ENCODE measurements at regions not wholly inside any gene's neighbourhood (a gene's known extent, or its start where the extent isn't known, plus 50 kb on each side); places are given as distances from the start of the nearest gene placed in this dataset.
"Not testable (repeated sequence)": the region's sequence is repeated elsewhere in the genome, so short reads cannot be mapped to it uniquely, and the experiment has no call there.

GRCh38 chr2:240243049-240243448 lies 102.6 kb upstream of the OTOS start:
- DNase-seq, result not testable (repeated sequence)

GRCh38 chr2:240244543-240244942 lies 104.1 kb upstream of the OTOS start:
- no peak for DNase-seq

GRCh38 chr2:240245184-240245583 lies 104.7 kb upstream of the OTOS start:
- no peak for DNase-seq

GRCh38 chr2:240245706-240246105 lies 105.2 kb upstream of the OTOS start:
- no peak for DNase-seq

- no peak for DNase-seq
Measured at GRCh38 chr2:240246173-240246820, 105.8 kb upstream of the OTOS start.

GRCh38 chr2:240247241-240247867 lies 106.9 kb upstream of the OTOS start:
- DNase-seq, result no peak

- DNase-seq, result no peak
Measured at GRCh38 chr2:240247868-240248720, 107.6 kb upstream of the OTOS start.

GRCh38 chr2:240248721-240249422 lies 108.4 kb upstream of the OTOS start:
- DNase-seq, result no peak

- no peak for DNase-seq
Measured at GRCh38 chr2:240249423-240250149, 109.1 kb upstream of the OTOS start.

GRCh38 chr2:240250150-240250984 lies 109.9 kb upstream of the OTOS start:
- no peak for DNase-seq

GRCh38 chr2:240250985-240251847 lies 110.8 kb upstream of the OTOS start:
- no peak for DNase-seq

- no peak for DNase-seq
Measured at GRCh38 chr2:240251848-240252190, 111.4 kb upstream of the OTOS start.

GRCh38 chr2:240252191-240252871 lies 111.9 kb upstream of the OTOS start:
- no peak for DNase-seq

GRCh38 chr2:240252872-240253511 lies 112.5 kb upstream of the OTOS start:
- DNase-seq, result no peak

GRCh38 chr2:240253583-240254145 lies 113.2 kb upstream of the OTOS start:
- no peak for DNase-seq

- DNase-seq, result no peak
Measured at GRCh38 chr2:240254337-240255164, 114.1 kb upstream of the OTOS start.

GRCh38 chr2:240255165-240255491 lies 114.7 kb upstream of the OTOS start:
- DNase-seq, result no peak
